ENCODE measurements at regions not wholly inside any gene's neighbourhood (a gene's known extent, or its start where the extent isn't known, plus 50 kb on each side); places are given as distances from the start of the nearest gene placed in this dataset.

DNA sequence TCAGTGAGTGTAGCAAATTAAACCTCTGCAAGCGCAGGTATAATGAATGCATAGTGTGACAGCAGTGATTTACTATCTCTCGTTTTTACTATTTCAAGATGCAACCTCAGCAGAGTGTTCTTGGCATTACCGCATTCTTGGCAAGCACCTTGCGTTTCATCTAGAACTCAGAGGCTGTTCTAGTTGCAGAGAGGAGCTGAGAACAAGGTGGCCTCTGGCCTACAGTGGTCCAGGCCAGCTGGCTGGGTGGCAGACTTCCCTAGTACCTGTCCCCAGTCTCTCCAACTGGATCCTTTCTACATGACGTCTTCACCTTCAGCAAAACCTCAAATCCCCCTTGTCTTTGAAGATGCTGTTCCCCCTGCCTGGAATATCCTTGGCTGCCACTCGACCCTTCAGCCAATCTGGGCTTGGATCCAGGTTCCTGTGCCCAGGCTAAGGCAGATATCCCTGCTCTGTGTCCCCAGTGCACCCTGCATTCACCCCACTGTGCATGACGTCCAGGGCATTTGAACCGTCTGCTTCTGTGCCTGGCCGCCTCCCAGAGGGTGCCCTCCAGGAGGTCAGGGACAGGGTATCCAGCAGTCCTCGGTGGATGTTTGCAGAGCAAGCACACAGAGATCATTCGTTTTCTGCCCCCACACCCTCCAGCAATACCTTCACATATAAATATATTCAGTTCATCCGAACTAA is 120.4 kb upstream of the CPEB4 start:
- DNase-seq = no peak

GRCh38 chr5:173768267-173768806 is 119.8 kb upstream of the CPEB4 start:
- no peak for DNase-seq

DNA sequence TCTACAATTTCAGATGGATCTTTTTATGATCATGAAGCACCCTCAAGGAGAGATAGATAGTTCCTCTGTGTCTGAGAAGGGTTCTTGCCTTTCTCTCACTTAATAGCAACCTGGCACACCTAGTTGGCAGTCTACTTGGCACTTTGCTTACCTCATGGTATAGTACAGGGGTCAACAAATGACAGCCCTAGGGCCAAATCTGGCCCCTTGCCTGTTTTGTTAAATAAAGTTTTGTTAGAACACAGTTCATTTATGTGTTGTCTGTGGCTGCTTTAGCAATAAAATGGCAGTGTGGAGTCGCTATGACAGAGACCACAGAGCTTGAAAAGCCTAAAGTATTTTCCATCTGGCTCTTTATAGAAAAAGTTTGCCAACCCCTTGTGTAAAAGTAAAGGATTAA is 119.3 kb upstream of the CPEB4 start:
- no peak for DNase-seq

DNA sequence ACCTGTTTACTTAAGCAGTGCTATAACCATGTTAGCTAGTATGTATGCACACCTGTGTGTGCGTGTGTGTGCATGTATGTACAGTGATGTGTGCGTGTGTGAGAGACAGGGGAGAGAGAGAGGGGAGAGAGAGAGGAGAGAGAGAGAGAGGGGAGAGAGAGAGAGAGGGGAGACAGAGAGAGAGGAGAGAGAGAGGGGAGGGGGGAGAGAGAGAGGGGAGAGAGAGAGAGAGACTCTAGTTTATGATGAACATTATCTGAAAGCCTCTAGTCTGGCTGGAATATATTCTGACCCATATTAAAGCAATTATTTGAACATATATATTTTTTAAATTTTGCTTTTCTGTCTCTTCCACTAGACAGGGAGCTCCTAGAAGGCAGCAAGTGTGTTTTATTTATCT is 117.5 kb upstream of the CPEB4 start:
- DNase-seq = no peak

- DNase-seq = no peak
Measured at GRCh38 chr5:173771121-173771724, 116.9 kb upstream of the CPEB4 start.

DNA sequence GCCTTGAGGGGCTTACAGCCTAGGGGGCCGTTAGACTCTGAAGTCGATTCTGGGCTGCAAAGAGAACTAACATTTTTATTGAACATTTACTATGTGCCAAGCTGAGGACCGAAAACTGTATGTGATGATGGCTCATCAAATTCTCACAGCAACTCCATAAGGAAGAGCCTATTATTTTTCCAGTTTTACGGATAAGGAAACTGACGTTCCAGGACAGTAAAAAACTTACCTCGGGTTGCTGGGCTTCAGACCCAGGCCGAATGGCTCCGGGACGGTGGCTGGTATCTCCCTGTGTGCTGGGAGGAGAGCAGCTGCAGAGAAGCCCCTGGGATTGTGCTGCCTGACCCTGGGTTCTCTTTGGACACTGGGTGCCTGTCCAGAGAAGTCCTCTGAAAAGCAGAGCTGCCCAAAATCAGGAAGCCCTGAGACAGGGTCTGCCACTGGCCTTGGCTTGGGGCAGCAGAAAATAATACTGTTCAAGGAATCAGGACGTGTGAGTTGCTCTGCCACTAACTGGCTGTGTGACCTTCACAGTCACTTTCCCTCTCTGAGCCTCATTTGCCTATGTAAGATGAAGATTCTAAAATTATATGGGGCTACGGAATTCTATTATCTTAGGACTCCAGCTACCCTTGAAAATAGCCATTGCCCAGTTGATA is 116.3 kb upstream of the CPEB4 start:
- no peak for DNase-seq

GRCh38 chr5:173772384-173773059 is 115.6 kb upstream of the CPEB4 start:
- no peak for DNase-seq

DNA sequence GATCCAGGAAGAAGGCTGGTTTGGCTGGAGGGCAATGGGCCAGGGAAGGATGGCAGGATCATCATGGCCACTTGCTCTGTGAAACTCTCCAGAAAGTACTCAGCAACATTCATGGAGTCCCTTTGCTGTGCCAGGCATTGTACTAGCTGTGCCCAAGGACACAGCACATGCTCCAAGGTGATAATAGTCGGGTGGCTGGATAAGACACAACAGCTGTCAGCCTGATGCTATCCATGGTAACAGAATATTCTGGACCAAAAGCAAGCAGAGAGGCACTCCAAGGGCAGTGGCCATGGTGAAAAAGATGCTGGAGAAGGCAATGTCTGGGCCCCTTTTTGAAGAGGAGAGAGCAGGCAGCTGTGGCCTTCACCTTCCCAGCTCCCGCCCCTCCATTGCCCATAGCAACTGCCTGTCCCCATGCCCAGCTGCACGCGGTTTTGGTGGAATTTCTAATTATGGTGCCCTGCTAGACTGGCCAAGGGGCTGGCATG is 113.8 kb upstream of the CPEB4 start:
- no peak for DNase-seq

GRCh38 chr5:173775261-173776197 is 112.6 kb upstream of the CPEB4 start:
- DNase-seq = no peak

GRCh38 chr5:173777149-173777548 is 111.0 kb upstream of the CPEB4 start:
- no peak for DNase-seq

GRCh38 chr5:173777674-173778073 is 110.5 kb upstream of the CPEB4 start:
- no peak for DNase-seq

DNA sequence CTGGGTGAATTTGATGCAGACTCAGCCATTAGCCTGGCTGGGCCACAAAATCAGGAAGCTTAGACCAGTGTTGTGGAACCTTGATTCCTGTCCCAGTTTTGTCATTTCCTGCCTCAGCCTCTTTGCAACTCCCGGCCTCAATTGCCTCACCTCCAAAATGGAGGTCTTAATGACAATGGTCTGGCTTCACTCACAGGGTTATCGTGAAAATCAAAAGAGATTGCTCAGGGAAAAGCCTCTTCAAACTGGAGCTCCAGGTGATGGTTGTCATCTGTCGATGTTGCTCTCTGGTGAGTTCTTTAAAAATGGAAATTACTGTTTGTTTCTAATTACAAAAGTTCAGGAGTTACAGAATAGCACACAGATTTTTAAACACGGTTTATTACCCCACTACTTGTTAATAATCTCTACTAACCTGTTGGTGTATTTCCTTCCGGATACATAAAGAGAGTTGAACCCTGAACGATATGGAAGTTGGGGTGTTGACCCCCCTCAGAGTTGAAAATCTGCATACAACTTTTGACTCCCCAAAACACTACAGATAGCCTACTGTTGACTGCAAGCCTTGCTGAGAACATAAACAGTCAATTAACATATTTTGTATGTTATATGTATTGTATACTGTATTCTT is 109.9 kb upstream of the CPEB4 start:
- DNase-seq = no peak

- no peak for DNase-seq
Measured at GRCh38 chr5:173778784-173779304, 109.3 kb upstream of the CPEB4 start.

GRCh38 chr5:173780235-173781234 is 107.6 kb upstream of the CPEB4 start:
- no peak for DNase-seq

DNA sequence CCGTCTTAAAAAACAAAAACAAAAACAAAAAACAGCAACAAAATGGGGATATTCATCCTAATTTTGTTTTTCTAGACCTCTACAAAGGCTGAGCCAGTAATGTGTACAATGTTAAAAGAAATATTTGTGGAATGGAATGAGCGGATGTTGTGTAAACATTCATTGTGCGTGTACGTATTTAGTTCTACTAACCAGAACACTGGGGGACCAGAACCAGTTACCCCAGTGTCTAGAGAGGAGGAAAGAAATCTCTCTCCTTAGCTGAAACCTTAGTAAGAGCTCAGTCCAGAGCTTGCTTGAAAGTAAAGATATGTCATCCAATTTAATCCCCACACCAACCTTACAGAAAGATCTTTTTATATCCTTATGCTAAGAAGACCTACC is 106.7 kb upstream of the CPEB4 start:
- DNase-seq = no peak

GRCh38 chr5:173781816-173782670 is 106.1 kb upstream of the CPEB4 start:
- DNase-seq = peak; percentile 57 to 62

- no peak for DNase-seq
Measured at GRCh38 chr5:173782671-173783101, 105.5 kb upstream of the CPEB4 start.

- DNase-seq = no peak
Measured at GRCh38 chr5:173783371-173783770, 104.8 kb upstream of the CPEB4 start.

- no peak for DNase-seq
Measured at GRCh38 chr5:173785400-173785799, 102.7 kb upstream of the CPEB4 start.

All from activated T-cell treated with anti-CD3 and anti-CD28 coated beads, Interleukin-2, amount 50 U/mL, for 48 hours (primary cell).